AG10803 (cell line): ENCODE measurements at regions not wholly inside any gene's neighbourhood (a gene's known extent, or its start where the extent isn't known, plus 50 kb on each side); places are given as distances from the start of the nearest gene placed in this dataset.

Experiments used
- DNase-seq: peaks from one replicate; pipeline ENCODE4 v3.0.0; 2010; ENCODE audit warnings: low read depth
- H3K4me3 ChIP-seq: 2 replicates; pipeline ENCODE4 v1.5.1; 2011; ENCODE audit warnings: mild to moderate bottlenecking, low read length, control low read depth
- CTCF ChIP-seq: conservative IDR thresholded peaks from 2 replicates; pipeline ENCODE4 v1.5.1; 2011; ENCODE audit warnings: mild to moderate bottlenecking, low read length, control low read depth, inconsistent platforms

GRCh38 chr1:68653882-68654281 is 157.0 kb upstream of the DEPDC1 start:
- H3K4me3 ChIP-seq: no peak overlapping the region
- no peak for TF ChIP-seq CTCF
- DNase-seq: no peak

GRCh38 chr1:68673771-68674170 is 176.9 kb upstream of the DEPDC1 start:
- DNase-seq: no peak
- no peak overlapping the region for H3K4me3 ChIP-seq
- no peak for TF ChIP-seq CTCF

GRCh38 chr1:68675336-68675735 is 178.5 kb upstream of the DEPDC1 start:
- H3K4me3 ChIP-seq: no peak overlapping the region
- DNase-seq: no peak
- no peak for TF ChIP-seq CTCF

GRCh38 chr1:68677684-68678351 is 180.9 kb upstream of the DEPDC1 start:
- no peak overlapping the region for H3K4me3 ChIP-seq
- DNase-seq: no peak
- no peak for TF ChIP-seq CTCF

- no peak overlapping the region for H3K4me3 ChIP-seq
- DNase-seq: no peak
- no peak for TF ChIP-seq CTCF
Observed at GRCh38 chr1:68696221-68696620, 199.3 kb upstream of the DEPDC1 start.

GRCh38 chr1:68703921-68704354 is 207.1 kb upstream of the DEPDC1 start:
- DNase-seq: no peak
- no peak overlapping the region for H3K4me3 ChIP-seq
- TF ChIP-seq CTCF: no peak

GRCh38 chr1:68704800-68705443 is 208.0 kb upstream of the DEPDC1 start:
- DNase-seq: no peak
- H3K4me3 ChIP-seq: no peak overlapping the region
- no peak for TF ChIP-seq CTCF
